ENCODE measurements at regions not wholly inside any gene's neighbourhood (a gene's known extent, or its start where the extent isn't known, plus 50 kb on each side); places are given as distances from the start of the nearest gene placed in this dataset.
"Not testable (repeated sequence)": the region's sequence is repeated elsewhere in the genome, so short reads cannot be mapped to it uniquely, and the experiment has no call there.

- no peak for DNase-seq
Measured at GRCh38 chr2:219844401-219845091, 217.1 kb downstream of the SLC4A3 start.

- no peak for DNase-seq
Measured at GRCh38 chr2:219848882-219849281, 221.5 kb downstream of the SLC4A3 start.

- no peak for DNase-seq
Measured at GRCh38 chr2:219851169-219851568, 223.7 kb downstream of the SLC4A3 start.

- no peak for DNase-seq
Measured at GRCh38 chr2:219851801-219852481, 224.5 kb downstream of the SLC4A3 start.

GRCh38 chr2:219852626-219853025 is 225.2 kb downstream of the SLC4A3 start:
- DNase-seq: no peak

- no peak for DNase-seq
Measured at GRCh38 chr2:219856602-219857001, 229.2 kb downstream of the SLC4A3 start.

GRCh38 chr2:219857751-219858150 is 230.3 kb downstream of the SLC4A3 start:
- no peak for DNase-seq

GRCh38 chr2:219861307-219861706 is 233.9 kb downstream of the SLC4A3 start:
- no peak for DNase-seq

GRCh38 chr2:219864154-219864553 is 236.7 kb downstream of the SLC4A3 start:
- no peak for DNase-seq

- DNase-seq: no peak
Measured at GRCh38 chr2:219868635-219869034, 241.2 kb downstream of the SLC4A3 start.

- DNase-seq: no peak
Measured at GRCh38 chr2:219870041-219870440, 242.6 kb downstream of the SLC4A3 start.

- DNase-seq: no peak
Measured at GRCh38 chr2:219871351-219871750, 243.9 kb downstream of the SLC4A3 start.

GRCh38 chr2:219875036-219875435 is 247.6 kb downstream of the SLC4A3 start:
- no peak for DNase-seq

GRCh38 chr2:219875986-219876385 is 248.6 kb downstream of the SLC4A3 start:
- DNase-seq: not testable (repeated sequence)

GRCh38 chr2:219876931-219877330 is 249.5 kb downstream of the SLC4A3 start:
- no peak for DNase-seq

- DNase-seq: no peak
Measured at GRCh38 chr2:219877728-219878127, 250.3 kb downstream of the SLC4A3 start.

GRCh38 chr2:219878516-219878915 is 251.1 kb downstream of the SLC4A3 start:
- DNase-seq: no peak

GRCh38 chr2:219881851-219882250 is 254.4 kb downstream of the SLC4A3 start:
- no peak for DNase-seq

GRCh38 chr2:219886615-219887014 is 259.2 kb downstream of the SLC4A3 start:
- DNase-seq: no peak

- DNase-seq: no peak
Measured at GRCh38 chr2:219887870-219888269, 260.4 kb downstream of the SLC4A3 start.

GRCh38 chr2:219893541-219893940 is 266.1 kb downstream of the SLC4A3 start:
- DNase-seq: no peak

GRCh38 chr2:219897456-219897855 is 270.0 kb downstream of the SLC4A3 start:
- DNase-seq: no peak

GRCh38 chr2:219901155-219901554 is 273.7 kb downstream of the SLC4A3 start:
- no peak for DNase-seq

GRCh38 chr2:219902891-219903552 is 275.6 kb downstream of the SLC4A3 start:
- DNase-seq: no peak

Data from CD4-positive, alpha-beta T cell treated with Interleukin-12 subunit alpha and Interleukin-12 subunit beta, for 1 hour (primary cell).